ENCODE measurements at regions not wholly inside any gene's neighbourhood (a gene's known extent, or its start where the extent isn't known, plus 50 kb on each side); places are given as distances from the start of the nearest gene placed in this dataset.
A peak's percentile ranks its signal among the peaks of the same experiment; 100 is the strongest.

DNA sequence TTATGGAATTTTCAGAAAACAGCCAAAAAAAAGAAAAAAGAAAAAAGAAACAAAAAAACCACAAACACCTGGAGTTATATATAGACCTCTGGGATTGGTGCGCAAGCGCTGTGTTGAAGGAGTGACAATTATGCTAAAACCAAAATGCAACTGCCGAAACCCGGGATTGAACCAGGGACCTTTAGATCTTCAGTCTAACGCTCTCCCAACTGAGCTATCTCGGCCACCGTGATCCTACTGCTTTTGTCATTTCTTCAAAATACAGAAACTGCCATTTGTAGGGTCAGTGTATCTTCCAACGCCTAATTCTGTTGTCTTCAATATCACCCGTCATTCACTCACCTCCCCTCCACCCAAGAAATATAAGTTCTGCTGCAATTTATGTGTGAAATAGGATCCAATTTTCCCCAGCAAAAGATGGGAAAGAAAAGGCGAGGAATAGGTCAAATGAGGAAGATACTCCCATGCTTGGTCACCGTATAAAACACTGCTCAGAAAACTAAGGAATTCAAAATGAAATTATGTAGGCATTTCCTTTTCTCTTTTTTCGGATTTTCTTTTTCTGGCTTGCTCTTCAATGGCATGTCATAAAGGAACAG, 116.0 kb downstream of the TRIM27 start:
- H3K27ac ChIP-seq (ENCODE audit: low read length in 2 of 2): no peak overlapping the region
- Mint-ChIP-seq H3K9me3 (ENCODE audit: insufficient read depth) (peaks cover 3% of the 10 kb centered on the region), H3K27ac (no peak overlapping the region), H3K4me3 (no peak overlapping the region), H3K27me3 (peaks cover 67% of the 10 kb centered on the region), H3K4me1 (no peaks in the 10 kb centered on the region)
- no peak overlapping the region for H2AFZ ChIP-seq (ENCODE audit: insufficient read depth, low read depth, low read length, poor library complexity, severe bottlenecking)
- intact Hi-C loops (cut with micrococcal nuclease): loop anchor here (5.0 kb wide), 1 partner anchor 35 kb away; no protein-coding TSS in a partner anchor
- H3K27me3 ChIP-seq (replicated peaks in 1 of 4; ENCODE audit: control extremely low read depth in 1 of 4, control insufficient read depth in 3 of 4, insufficient read depth in 4 of 4, low read length in 3 of 4): peaks cover 0 to 75% (median 64%) of the 10 kb centered on the region in 4 experiments
- no peaks in the 10 kb centered on the region for H3K79me2 ChIP-seq (ENCODE audit: control insufficient read depth, insufficient read depth, low read length)
- no peaks in the 10 kb centered on the region for H3K36me3 ChIP-seq (replicated peaks in 1 of 2; ENCODE audit: control extremely low read depth in 1 of 2, control insufficient read depth in 1 of 2, extremely low read depth in 1 of 2, insufficient read depth in 2 of 2, low read length in 1 of 2)
- ChIA-PET POLR2A (no interaction called here), CTCF (interaction anchor here (0.6 kb wide), 1 partner anchor 173 kb away, joined by 3 read pairs; no protein-coding TSS in a partner anchor)
- H3K4me1 ChIP-seq (ENCODE audit: control insufficient read depth in 2 of 2, insufficient read depth in 2 of 2, low read length in 2 of 2): peaks cover 0 to 6% of the 10 kb centered on the region in 2 donors
- no peak for TF ChIP-seq EZH2 (IDR thresholded peaks at IDR 0.05; ENCODE audit: borderline replicate concordance, insufficient read depth, low read depth, low read length, poor library complexity, severe bottlenecking)
- TF ChIP-seq, protein P1, sequence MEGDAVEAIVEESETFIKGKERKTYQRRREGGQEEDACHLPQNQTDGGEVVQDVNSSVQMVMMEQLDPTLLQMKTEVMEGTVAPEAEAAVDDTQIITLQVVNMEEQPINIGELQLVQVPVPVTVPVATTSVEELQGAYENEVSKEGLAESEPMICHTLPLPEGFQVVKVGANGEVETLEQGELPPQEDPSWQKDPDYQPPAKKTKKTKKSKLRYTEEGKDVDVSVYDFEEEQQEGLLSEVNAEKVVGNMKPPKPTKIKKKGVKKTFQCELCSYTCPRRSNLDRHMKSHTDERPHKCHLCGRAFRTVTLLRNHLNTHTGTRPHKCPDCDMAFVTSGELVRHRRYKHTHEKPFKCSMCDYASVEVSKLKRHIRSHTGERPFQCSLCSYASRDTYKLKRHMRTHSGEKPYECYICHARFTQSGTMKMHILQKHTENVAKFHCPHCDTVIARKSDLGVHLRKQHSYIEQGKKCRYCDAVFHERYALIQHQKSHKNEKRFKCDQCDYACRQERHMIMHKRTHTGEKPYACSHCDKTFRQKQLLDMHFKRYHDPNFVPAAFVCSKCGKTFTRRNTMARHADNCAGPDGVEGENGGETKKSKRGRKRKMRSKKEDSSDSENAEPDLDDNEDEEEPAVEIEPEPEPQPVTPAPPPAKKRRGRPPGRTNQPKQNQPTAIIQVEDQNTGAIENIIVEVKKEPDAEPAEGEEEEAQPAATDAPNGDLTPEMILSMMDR (IDR thresholded peaks at IDR 0.05): no peak
- WGBS (ENCODE audit: insufficient coverage): 14% methylated on average over 7 of the region's 12 CpGs
- no peak overlapping the region for H3K4me2 ChIP-seq (replicated peaks; ENCODE audit: low read depth, low read length, poor library complexity, severe bottlenecking)
- H3K9me3 ChIP-seq (ENCODE audit: control extremely low read depth in 1 of 3, control insufficient read depth in 2 of 3, insufficient read depth in 1 of 3, low read length in 2 of 3): peaks cover 2 to 44% (median 15%) of the 10 kb centered on the region in 3 donors
- DNase-seq: peak; percentile 22
- no peaks in the 10 kb centered on the region for H4K20me1 ChIP-seq (ENCODE audit: control insufficient read depth, insufficient read depth, low read length, poor library complexity, severe bottlenecking)
- no peak overlapping the region for H3K9ac ChIP-seq (ENCODE audit: low read length)
- ATAC-seq (ENCODE audit: low read depth): no peak
- no peak overlapping the region for H3K4me3 ChIP-seq (ENCODE audit: control extremely low read depth in 1 of 5, extremely low read depth in 1 of 5, insufficient read depth in 1 of 5, low read depth in 2 of 5, low read length in 4 of 5)

- Mint-ChIP-seq H3K4me3 (no peak overlapping the region), H3K4me1 (no peaks in the 10 kb centered on the region), H3K27me3 (peaks cover 66% of the 10 kb centered on the region), H3K9me3 (ENCODE audit: insufficient read depth) (peaks cover 3% of the 10 kb centered on the region), H3K27ac (no peak overlapping the region)
- intact Hi-C loops (cut with micrococcal nuclease): loop anchor here (5.0 kb wide), 1 partner anchor 36 kb away; no protein-coding TSS in a partner anchor
- ATAC-seq (ENCODE audit: low read depth) (no peak), DNase-seq (no peak)
- Histone ChIP-seq H3K27ac (ENCODE audit: low read length in 2 of 2) (no peak overlapping the region), H3K4me2 (replicated peaks; ENCODE audit: low read depth, low read length, poor library complexity, severe bottlenecking) (no peak overlapping the region), H3K4me3 (ENCODE audit: control extremely low read depth in 1 of 5, extremely low read depth in 1 of 5, insufficient read depth in 1 of 5, low read depth in 2 of 5, low read length in 4 of 5) (no peak overlapping the region), H3K4me1 (ENCODE audit: control insufficient read depth in 2 of 2, insufficient read depth in 2 of 2, low read length in 2 of 2) (peaks cover 0 to 6% of the 10 kb centered on the region in 2 donors), H3K9me3 (ENCODE audit: control extremely low read depth in 1 of 3, control insufficient read depth in 2 of 3, insufficient read depth in 1 of 3, low read length in 2 of 3) (peaks cover 2 to 50% (median 15%) of the 10 kb centered on the region in 3 donors), H3K27me3 (replicated peaks in 1 of 4; ENCODE audit: control extremely low read depth in 1 of 4, control insufficient read depth in 3 of 4, insufficient read depth in 4 of 4, low read length in 3 of 4) (peaks cover 0 to 75% (median 64%) of the 10 kb centered on the region in 4 experiments), H3K79me2 (ENCODE audit: control insufficient read depth, insufficient read depth, low read length) (no peaks in the 10 kb centered on the region), H2AFZ (ENCODE audit: insufficient read depth, low read depth, low read length, poor library complexity, severe bottlenecking) (no peak overlapping the region), H3K9ac (ENCODE audit: low read length) (no peak overlapping the region), H3K36me3 (replicated peaks in 1 of 2; ENCODE audit: control extremely low read depth in 1 of 2, control insufficient read depth in 1 of 2, extremely low read depth in 1 of 2, insufficient read depth in 2 of 2, low read length in 1 of 2) (no peaks in the 10 kb centered on the region), H4K20me1 (ENCODE audit: control insufficient read depth, insufficient read depth, low read length, poor library complexity, severe bottlenecking) (no peaks in the 10 kb centered on the region)
- ChIA-PET CTCF (interaction anchor here (0.6 kb wide), 1 partner anchor 173 kb away, joined by 3 read pairs; no protein-coding TSS in a partner anchor), POLR2A (no interaction called here)
- no peak for TF ChIP-seq EZH2 (IDR thresholded peaks at IDR 0.05; ENCODE audit: borderline replicate concordance, insufficient read depth, low read depth, low read length, poor library complexity, severe bottlenecking)
- TF ChIP-seq, protein P1 (IDR thresholded peaks at IDR 0.05): no peak
- WGBS (ENCODE audit: insufficient coverage): 19% methylated on average over 10 of the region's 13 CpGs
Measured at GRCh38 chr6:28808383-28808782, 115.4 kb downstream of the TRIM27 start.

Measured in B cell (primary cell).